ENCODE measurements at regions not wholly inside any gene's neighbourhood (a gene's known extent, or its start where the extent isn't known, plus 50 kb on each side); places are given as distances from the start of the nearest gene placed in this dataset.
"Not testable (repeated sequence)": the region's sequence is repeated elsewhere in the genome, so short reads cannot be mapped to it uniquely, and the experiment has no call there.

DNA sequence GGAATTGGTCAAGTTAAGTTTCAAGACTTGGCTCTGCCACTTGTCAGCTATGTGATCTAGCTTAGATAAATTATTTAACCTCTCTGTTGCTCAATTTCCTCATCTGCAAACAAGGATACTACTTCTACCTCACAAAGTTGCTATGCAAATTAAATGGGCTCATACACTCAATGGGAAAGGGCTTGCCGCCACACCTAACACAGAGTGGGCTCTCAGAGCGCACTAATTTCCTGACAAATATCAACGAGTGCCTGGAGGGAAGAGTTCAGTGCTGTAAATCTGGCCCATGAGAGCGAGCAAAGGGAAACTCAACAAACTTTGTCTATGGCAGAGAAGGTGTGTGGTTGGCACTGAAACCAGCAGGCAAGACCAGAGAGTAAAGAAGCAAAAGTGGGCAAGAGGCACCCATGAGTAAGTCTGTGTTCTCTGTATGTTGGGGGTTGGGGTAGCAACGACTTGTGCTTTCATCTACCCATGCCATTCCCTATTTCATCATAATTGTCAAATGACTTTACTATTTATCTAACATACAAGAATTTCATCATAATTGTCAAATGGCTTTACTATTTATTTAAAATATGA is 60.7 kb upstream of the PHF21A start:
- TF ChIP-seq CTCF (IDR thresholded peaks at IDR 0.05; ENCODE audit: low read depth, low read length): no peak
- no peak overlapping the region for H3K4me3 ChIP-seq (ENCODE audit: low read depth, low read length)

- TF ChIP-seq CTCF (IDR thresholded peaks at IDR 0.05; ENCODE audit: low read depth, low read length): no peak
- no peak overlapping the region for H3K4me3 ChIP-seq (ENCODE audit: low read depth, low read length)
Observed at GRCh38 chr11:46181387-46181786, 60.1 kb upstream of the PHF21A start.

DNA sequence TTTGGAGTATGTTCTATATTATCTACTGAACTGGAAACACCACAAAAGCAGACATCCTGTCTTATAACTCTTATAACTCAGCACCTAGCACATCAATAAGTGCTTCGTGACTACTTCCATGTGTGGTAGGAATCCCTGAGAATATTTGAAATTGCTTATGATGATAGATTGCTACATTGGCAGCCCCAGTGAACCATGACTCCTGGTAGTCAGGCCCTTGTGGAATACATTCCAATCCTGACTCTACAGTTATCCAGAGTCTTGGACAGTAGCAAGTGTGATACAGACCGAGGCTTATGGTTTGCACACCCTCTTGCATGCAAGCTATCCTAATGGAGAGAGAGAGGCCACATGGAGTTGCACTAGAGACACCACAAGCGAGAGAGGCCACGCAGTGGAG is 59.5 kb upstream of the PHF21A start:
- no peak for TF ChIP-seq CTCF (IDR thresholded peaks at IDR 0.05; ENCODE audit: low read depth, low read length)
- no peak overlapping the region for H3K4me3 ChIP-seq (ENCODE audit: low read depth, low read length)

- H3K4me3 ChIP-seq (ENCODE audit: low read depth, low read length): no peak overlapping the region
- no peak for TF ChIP-seq CTCF (IDR thresholded peaks at IDR 0.05; ENCODE audit: low read depth, low read length)
Observed at GRCh38 chr11:46178513-46178912, 57.3 kb upstream of the PHF21A start.

- TF ChIP-seq CTCF (IDR thresholded peaks at IDR 0.05; ENCODE audit: low read depth, low read length): no peak
- H3K4me3 ChIP-seq (ENCODE audit: low read depth, low read length): no peak overlapping the region
Observed at GRCh38 chr11:46176421-46176820, 55.2 kb upstream of the PHF21A start.

GRCh38 chr11:46175401-46176002 is 54.2 kb upstream of the PHF21A start:
- H3K4me3 ChIP-seq (ENCODE audit: low read depth, low read length): no peak overlapping the region
- no peak for TF ChIP-seq CTCF (IDR thresholded peaks at IDR 0.05; ENCODE audit: low read depth, low read length)

- H3K4me3 ChIP-seq (ENCODE audit: low read depth, low read length): not testable (repeated sequence)
Observed at GRCh38 chr11:46171693-46172092, 50.4 kb upstream of the PHF21A start.

Data from WI38 (cell line).